Neural cell (in vitro differentiated cells): ENCODE measurements at regions not wholly inside any gene's neighbourhood (a gene's known extent, or its start where the extent isn't known, plus 50 kb on each side); places are given as distances from the start of the nearest gene placed in this dataset.

Experiments used
- H2AFZ ChIP-seq: fragments of 200-600, 300-800 bp; sonication (generic), shearing (Covaris generic); 2 replicates; pipeline ENCODE4 v1.6.0; 2014; ENCODE audit warnings: low read depth, mild to moderate bottlenecking, antibody characterized with exemption, low read length, moderate library complexity
- H3F3A ChIP-seq: fragments of 200-600 bp; shearing (Covaris generic); 2 replicates; pipeline ENCODE4 v1.6.1; 2016; ENCODE audit warnings: mild to moderate bottlenecking, moderate library complexity, mixed read lengths, antibody characterized with exemption, low read length; ENCODE audit not compliant: insufficient read depth, poor library complexity, severe bottlenecking
- H3K27ac ChIP-seq: fragments of 200-600, 300-800 bp; sonication (generic), shearing (Covaris generic); 2 replicates; pipeline ENCODE4 v1.5.1; 2014; ENCODE audit warnings: mild to moderate bottlenecking, low read length, moderate library complexity
- H3K27me3 ChIP-seq: fragments of 300-800, 200-600 bp; sonication (generic), shearing (Covaris generic); 2 replicates; pipeline ENCODE4 v1.6.0; 2014; ENCODE audit warnings: mild to moderate bottlenecking, low read depth, low read length, moderate library complexity; ENCODE audit not compliant: insufficient read depth
- H3K36me3 ChIP-seq: fragments of 300-800, 200-600 bp; sonication (generic), shearing (Covaris generic); 2 replicates; pipeline ENCODE4 v1.5.1; 2014; ENCODE audit warnings: mild to moderate bottlenecking, antibody characterized with exemption, low read length, moderate library complexity; ENCODE audit not compliant: insufficient read depth
- H3K4me2 ChIP-seq: fragments of 300-800, 200-600 bp; sonication (generic), shearing (Covaris generic); 2 replicates; pipeline ENCODE4 v1.6.0; 2014; ENCODE audit warnings: mild to moderate bottlenecking, low read length
- H3K4me3 ChIP-seq: fragments of 300-800, 200-600 bp; sonication (generic), shearing (Covaris generic); 2 replicates; pipeline ENCODE4 v1.5.1; 2014; ENCODE audit warnings: mild to moderate bottlenecking, low read length, moderate library complexity
- H3K79me2 ChIP-seq: fragments of 200-600 bp; shearing (Covaris generic); replicated peaks from 2 replicates; pipeline ENCODE4 v1.6.0; 2014; ENCODE audit warnings: mild to moderate bottlenecking, low read length, moderate library complexity; ENCODE audit not compliant: insufficient read depth
- H3K9ac ChIP-seq: fragments of 300-800, 200-600 bp; sonication (generic), shearing (Covaris generic); 2 replicates; pipeline ENCODE4 v1.6.1; 2016; ENCODE audit warnings: mild to moderate bottlenecking, low read length, mixed read lengths
- H3K9me2 ChIP-seq: fragments of 200-600 bp; shearing (Covaris generic); 2 replicates; pipeline ENCODE4 v1.6.1; 2016; ENCODE audit warnings: mild to moderate bottlenecking, low read length, mixed read lengths; ENCODE audit not compliant: insufficient read depth
- H3K9me3 ChIP-seq: fragments of 200-600, 300-800 bp; sonication (generic), shearing (Covaris generic); 2 replicates; pipeline ENCODE4 v1.6.1; 2016; ENCODE audit warnings: mild to moderate bottlenecking, mixed run types, low read length, moderate library complexity, mixed read lengths
- H4K20me1 ChIP-seq: fragments of 200-600 bp; shearing (Covaris generic); 2 replicates; pipeline ENCODE4 v1.6.1; 2016; ENCODE audit warnings: mild to moderate bottlenecking, mixed run types; ENCODE audit not compliant: insufficient read depth
- CTCF ChIP-seq: fragments of 450-650 bp; IDR thresholded peaks from 2 replicates; pipeline ENCODE4 v1.5.1; 2014; ENCODE audit warnings: antibody characterized with exemption, mild to moderate bottlenecking, moderate library complexity; ENCODE audit not compliant: poor library complexity, severe bottlenecking
- EP300 ChIP-seq: fragments of 450-650 bp; conservative IDR thresholded peaks from 2 replicates; pipeline ENCODE4 v1.6.1; 2014; ENCODE audit warnings: antibody characterized with exemption, mild to moderate bottlenecking, moderate library complexity; ENCODE audit not compliant: poor library complexity, severe bottlenecking
- EZH2 ChIP-seq: fragments of 200-600, 300-800 bp; shearing (Covaris generic), sonication (generic); IDR thresholded peaks from 2 replicates; pipeline ENCODE4 v1.6.1; 2014; ENCODE audit warnings: antibody characterized with exemption, low read length, borderline replicate concordance, mild to moderate bottlenecking; ENCODE audit not compliant: insufficient read depth, poor library complexity, severe bottlenecking
- MXI1 ChIP-seq: fragments of 450-650 bp; conservative IDR thresholded peaks from 2 replicates; pipeline ENCODE4 v1.6.1; 2014; ENCODE audit warnings: antibody characterized with exemption, mild to moderate bottlenecking; ENCODE audit not compliant: poor library complexity, severe bottlenecking
- POLR2AphosphoS5 ChIP-seq: IDR thresholded peaks from 2 replicates; pipeline ENCODE4 v1.6.1; 2012
- RAD21 ChIP-seq: fragments of 450-650 bp; conservative IDR thresholded peaks from 2 replicates; pipeline ENCODE4 v1.6.1; 2014; ENCODE audit warnings: antibody characterized with exemption, mild to moderate bottlenecking, moderate library complexity
- REST ChIP-seq: IDR thresholded peaks from 2 replicates; pipeline ENCODE4 v1.6.1; 2012; ENCODE audit warnings: borderline replicate concordance
- SMC3 ChIP-seq: fragments of 450-650 bp; conservative IDR thresholded peaks from 2 replicates; pipeline ENCODE4 v1.6.1; 2014; ENCODE audit warnings: antibody characterized with exemption, mild to moderate bottlenecking, moderate library complexity; ENCODE audit not compliant: poor library complexity
- TAF1 ChIP-seq: IDR thresholded peaks from 2 replicates; pipeline ENCODE4 v1.6.1; 2012; ENCODE audit warnings: low read depth

- Histone ChIP-seq H3F3A (no peaks in the 10 kb centered on the region), H3K27ac (peak overlapping the region; percentile 38), H3K4me2 (peak overlapping the region; percentile 83), H3K9me2 (no peaks in the 10 kb centered on the region), H3K79me2 (no peaks in the 10 kb centered on the region), H3K27me3 (peaks cover 19% of the 10 kb centered on the region), H4K20me1 (no peaks in the 10 kb centered on the region), H2AFZ (peak overlapping the region; percentile 84), H3K36me3 (no peaks in the 10 kb centered on the region), H3K9me3 (no peaks in the 10 kb centered on the region), H3K9ac (peak overlapping the region; percentile 67), H3K4me3 (peak overlapping the region; percentile 77)
- TF ChIP-seq CTCF (no peak), REST (no peak), SMC3 (peak; percentile 14), EZH2 (no peak), EP300 (peak; percentile 71), POLR2AphosphoS5 (peak; percentile 91), RAD21 (no peak), MXI1 (peak; percentile 58), TAF1 (no peak)
These were observed 148.6 kb downstream of the PPIAL4G start for GRCh38 chr1:148334339-148335130.

GRCh38 chr1:148333875-148334338, 149.2 kb downstream of the PPIAL4G start:
- H3K27ac ChIP-seq: no peak overlapping the region
- TF ChIP-seq TAF1 (no peak), SMC3 (no peak), EZH2 (no peak), MXI1 (no peak), RAD21 (no peak)
- no peaks in the 10 kb centered on the region for H3K9me2 ChIP-seq
- peaks cover 19% of the 10 kb centered on the region for H3K27me3 ChIP-seq
- peak overlapping the region; percentile 77 for H3K4me3 ChIP-seq
- peak overlapping the region; percentile 83 for H3K4me2 ChIP-seq
- no peaks in the 10 kb centered on the region for H3K9me3 ChIP-seq
- no peaks in the 10 kb centered on the region for H4K20me1 ChIP-seq
- H3K36me3 ChIP-seq: no peaks in the 10 kb centered on the region
- no peaks in the 10 kb centered on the region for H3K79me2 ChIP-seq
- H3K9ac ChIP-seq: peak overlapping the region; percentile 67
- no peaks in the 10 kb centered on the region for H3F3A ChIP-seq
- H2AFZ ChIP-seq: no peak overlapping the region
